ENCODE measurements at regions not wholly inside any gene's neighbourhood (a gene's known extent, or its start where the extent isn't known, plus 50 kb on each side); places are given as distances from the start of the nearest gene placed in this dataset.

- Histone ChIP-seq H3K4me2 (ENCODE audit: low read depth, low read length) (no peak overlapping the region), H2BK15ac (ENCODE audit: low read depth, low read length) (no peak overlapping the region), H4K20me1 (ENCODE audit: insufficient read depth, low read length) (no peaks in the 10 kb centered on the region), H3K27me3 (ENCODE audit: control insufficient read depth, insufficient read depth, low read length) (no peaks in the 10 kb centered on the region), H3K9me1 (ENCODE audit: insufficient read depth, low read length) (no peaks in the 10 kb centered on the region), H3K36me3 (ENCODE audit: control insufficient read depth, insufficient read depth, low read length) (no peaks in the 10 kb centered on the region), H3K4me1 (ENCODE audit: control insufficient read depth, insufficient read depth, low read length) (no peaks in the 10 kb centered on the region), H2AK5ac (ENCODE audit: low read depth, low read length) (no peak overlapping the region), H3K4me3 (ENCODE audit: insufficient read depth, low read depth, low read length) (no peak overlapping the region), H2BK120ac (ENCODE audit: low read depth, low read length) (no peak overlapping the region), H4K91ac (ENCODE audit: insufficient read depth, low read depth, low read length) (no peak overlapping the region), H3K27ac (ENCODE audit: insufficient read depth, low read length) (no peak overlapping the region), H2AFZ (replicated peaks; ENCODE audit: low read length, poor library complexity) (no peak overlapping the region), H3K56ac (ENCODE audit: extremely low read depth, insufficient read depth, low read length) (no peak overlapping the region), H3K14ac (replicated peaks; ENCODE audit: low read depth, low read length) (no peak overlapping the region), H3K79me1 (ENCODE audit: low read depth in 1 of 2, low read length in 2 of 2) (no peaks in the 10 kb centered on the region), H2AK9ac (replicated peaks; ENCODE audit: low read depth, low read length, poor library complexity) (no peak overlapping the region), H4K5ac (ENCODE audit: low read depth, low read length) (no peak overlapping the region), H2BK20ac (ENCODE audit: low read depth, low read length) (no peak overlapping the region), H3K23ac (ENCODE audit: low read depth, low read length) (no peak overlapping the region), H3K18ac (ENCODE audit: low read depth, low read length) (no peak overlapping the region), H3K4ac (ENCODE audit: low read depth, low read length) (no peak overlapping the region), H3K9me3 (ENCODE audit: control insufficient read depth, insufficient read depth, low read length) (no peaks in the 10 kb centered on the region), H4K8ac (ENCODE audit: low read depth in 2 of 2, low read length in 2 of 2) (no peak overlapping the region), H3K9ac (ENCODE audit: low read depth, low read length) (no peak overlapping the region), H2BK5ac (ENCODE audit: low read depth, low read length, poor library complexity, severe bottlenecking) (no peak overlapping the region)
- no peak for DNase-seq
- ChIA-PET POLR2A (ENCODE audit: unreplicated experiment) (no interaction called here), CTCF (no interaction called here)
- WGBS, 2 experiments (ENCODE audit: extremely low coverage in 2 of 2, insufficient read length in 1 of 2), result 90% methylated on average over 2 of the region's 3 CpGs; no CpG with 5 or more reads in 1 of the 2 experiments
- dilution Hi-C loops (cut with HindIII; ENCODE audit: low sequenced_read_pairs, unreplicated experiment) (no loop called here), in situ Hi-C loops (cut with MboI; ENCODE audit: low sequenced_read_pairs) (no loop called here), intact Hi-C loops (cut with micrococcal nuclease) (no loop called here)
- no peak for ATAC-seq (ENCODE audit: low read depth)
- TF ChIP-seq CHD1 (IDR thresholded peaks at IDR 0.05; ENCODE audit: low read depth, low read length) (no peak), SMC3 (IDR thresholded peaks at IDR 0.05; ENCODE audit: low read depth, low read length) (no peak), ELK1 (IDR thresholded peaks at IDR 0.05; ENCODE audit: borderline replicate concordance, low read depth, low read length) (no peak), BHLHE40 (IDR thresholded peaks at IDR 0.05; ENCODE audit: low read depth, low read length) (no peak)
- BruUV-seq (replicated peaks), result no TSS peak
These were observed 123.9 kb upstream of the ADAMTSL1 start for GRCh38 chr9:18350036-18350435.
